Sigmoid colon (tissue), 4 donors: ENCODE measurements at regions not wholly inside any gene's neighbourhood (a gene's known extent, or its start where the extent isn't known, plus 50 kb on each side); places are given as distances from the start of the nearest gene placed in this dataset.

Experiments used
- CTCF ChIP-seq, 4 experiments: fragments of 450-650 bp in 3 of 4; fragments of 200-600 bp in 1 of 4; IDR thresholded peaks; one replicate each; pipeline ENCODE4 v1.5.1; 2016 to 2019; ENCODE audit warnings: antibody characterized with exemption in 4 of 4, mild to moderate bottlenecking in 3 of 4, moderate library complexity in 2 of 4
- POLR2A ChIP-seq, 2 donors: fragments of 450-650 bp; IDR thresholded peaks; one replicate each; pipeline ENCODE4 v1.6.1; 2016; ENCODE audit warnings: antibody characterized with exemption in 2 of 2, mild to moderate bottlenecking in 2 of 2, moderate library complexity in 2 of 2
- POLR2AphosphoS5 ChIP-seq, 4 donors: sonication (generic); formaldehyde crosslinking; IDR thresholded peaks; one replicate each; pipeline ENCODE4 v1.6.1; 2017; ENCODE audit warnings: antibody characterized with exemption in 4 of 4

GRCh38 chr9:85302938-85303756 lies 438.6 kb downstream of the AGTPBP1 start:
- TF ChIP-seq CTCF (IDR thresholded peaks at IDR 0.05): no peak
- TF ChIP-seq POLR2A (IDR thresholded peaks at IDR 0.05): no peak
- TF ChIP-seq POLR2AphosphoS5 (IDR thresholded peaks at IDR 0.05): no peak
